ENCODE measurements at regions not wholly inside any gene's neighbourhood (a gene's known extent, or its start where the extent isn't known, plus 50 kb on each side); places are given as distances from the start of the nearest gene placed in this dataset.

DNA sequence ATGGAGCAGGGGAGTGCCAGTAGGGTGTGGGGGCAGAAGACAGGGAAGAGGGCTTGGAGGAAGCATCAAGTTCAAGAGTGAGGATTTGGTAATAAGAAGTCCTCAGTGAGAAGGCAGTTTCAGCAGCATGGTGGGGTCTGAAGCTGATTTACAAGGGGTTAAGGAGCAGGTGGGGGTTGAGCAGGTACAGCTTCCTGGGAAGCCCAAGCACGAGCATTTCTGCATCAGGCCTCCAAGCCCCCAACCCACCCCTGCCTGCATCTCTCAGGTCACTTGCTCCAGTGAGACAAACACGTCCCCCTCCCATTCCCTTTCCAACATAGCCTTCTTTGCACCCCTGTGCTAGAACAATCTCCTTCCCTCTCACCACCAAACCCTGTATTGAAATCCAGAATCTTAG, 574.7 kb downstream of the MATN1 start (continued):
- TF ChIP-seq SMAD1 (IDR thresholded peaks at IDR 0.05; ENCODE audit: low read depth, partially characterized antibody) (no peak), ESRRA (IDR thresholded peaks at IDR 0.05; ENCODE audit: low read length) (no peak), ZNF24 (IDR thresholded peaks at IDR 0.05) (no peak), NFYA (IDR thresholded peaks at IDR 0.05; ENCODE audit: borderline replicate concordance, low read depth, low read length) (no peak)

DNA sequence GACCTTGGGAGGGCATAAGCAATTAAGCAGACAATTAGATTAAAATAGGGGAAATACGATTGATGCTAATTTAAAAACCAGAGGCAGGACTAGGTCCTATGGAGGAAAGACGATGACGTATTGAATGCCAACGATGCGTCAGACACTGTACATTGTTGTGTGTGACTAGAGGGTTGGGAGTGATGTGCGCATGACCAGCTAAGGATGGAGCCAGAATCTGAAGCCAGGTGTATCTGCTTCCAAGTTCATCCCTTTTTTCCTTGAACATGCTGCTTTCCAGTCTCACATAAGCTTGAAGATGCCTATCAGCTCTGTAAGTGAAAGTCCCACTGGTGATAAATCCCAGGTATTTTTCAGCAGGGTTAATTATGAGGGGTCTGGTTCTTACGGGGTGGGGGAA, 576.2 kb downstream of the MATN1 start:
- no peaks in the 10 kb centered on the region for H4K20me1 ChIP-seq (ENCODE audit: control insufficient read depth, insufficient read depth)
- H3K4me2 ChIP-seq (ENCODE audit: control insufficient read depth, insufficient read depth) = no peak overlapping the region
- H2AFZ ChIP-seq (ENCODE audit: control insufficient read depth, low read depth, low read length) = no peak overlapping the region
- no peaks in the 10 kb centered on the region for H3K36me3 ChIP-seq (ENCODE audit: control insufficient read depth in 2 of 2, insufficient read depth in 2 of 2, low read length in 1 of 2)
- H3K79me2 ChIP-seq (ENCODE audit: control insufficient read depth, insufficient read depth, low read length) = no peaks in the 10 kb centered on the region
- POLR2A ChIA-PET = no interaction called here
- no peak overlapping the region for H3K9ac ChIP-seq (ENCODE audit: control insufficient read depth, insufficient read depth, low read length)
- no TSS peak for BruUV-seq (replicated peaks)
- no peak overlapping the region for H3K27ac ChIP-seq (ENCODE audit: control insufficient read depth, insufficient read depth)
- H3K27me3 ChIP-seq (replicated peaks in 1 of 2; ENCODE audit: control insufficient read depth in 2 of 2, insufficient read depth in 2 of 2, low read length in 1 of 2) = no peaks in the 10 kb centered on the region
- RAD21 ChIA-PET (ENCODE audit: unreplicated experiment) = no interaction called here
- DNase-seq (ENCODE audit: low read depth, low spot score) (no peak), ATAC-seq (no peak), FAIRE-seq (no peak)
- CTCF ChIA-PET = no interaction called here
- TF ChIP-seq, protein P1, sequence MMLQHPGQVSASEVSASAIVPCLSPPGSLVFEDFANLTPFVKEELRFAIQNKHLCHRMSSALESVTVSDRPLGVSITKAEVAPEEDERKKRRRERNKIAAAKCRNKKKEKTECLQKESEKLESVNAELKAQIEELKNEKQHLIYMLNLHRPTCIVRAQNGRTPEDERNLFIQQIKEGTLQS (IDR thresholded peaks at IDR 0.05; ENCODE audit: borderline replicate concordance, extremely low read depth, low read depth, low read length) = no peak
- TF ChIP-seq EP300 (IDR thresholded peaks at IDR 0.05; ENCODE audit: borderline replicate concordance in 1 of 2, control insufficient read depth in 1 of 2, low read depth in 2 of 2, low read length in 2 of 2) = no peak
- TF ChIP-seq IRF4 (IDR thresholded peaks at IDR 0.05; ENCODE audit: low read depth, low read length) = no peak
- TF ChIP-seq DPF2 (IDR thresholded peaks at IDR 0.05) = no peak
- TF ChIP-seq, protein P2, sequence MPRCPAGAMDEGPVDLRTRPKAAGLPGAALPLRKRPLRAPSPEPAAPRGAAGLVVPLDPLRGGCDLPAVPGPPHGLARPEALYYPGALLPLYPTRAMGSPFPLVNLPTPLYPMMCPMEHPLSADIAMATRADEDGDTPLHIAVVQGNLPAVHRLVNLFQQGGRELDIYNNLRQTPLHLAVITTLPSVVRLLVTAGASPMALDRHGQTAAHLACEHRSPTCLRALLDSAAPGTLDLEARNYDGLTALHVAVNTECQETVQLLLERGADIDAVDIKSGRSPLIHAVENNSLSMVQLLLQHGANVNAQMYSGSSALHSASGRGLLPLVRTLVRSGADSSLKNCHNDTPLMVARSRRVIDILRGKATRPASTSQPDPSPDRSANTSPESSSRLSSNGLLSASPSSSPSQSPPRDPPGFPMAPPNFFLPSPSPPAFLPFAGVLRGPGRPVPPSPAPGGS (IDR thresholded peaks at IDR 0.05; ENCODE audit: borderline replicate concordance, insufficient read depth, low read depth, low read length, poor library complexity, severe bottlenecking) = no peak
- H3K4me3 ChIP-seq = no peak overlapping the region
- in situ Hi-C loops (cut with MboI) = no loop called here
- H3K9me3 ChIP-seq (replicated peaks; ENCODE audit: control insufficient read depth, insufficient read depth, low read length) = no peaks in the 10 kb centered on the region; the same call in 2 of the 3 replicates
- SMC1A ChIA-PET (ENCODE audit: uncharacterized antibody, unreplicated experiment) = no interaction called here
- intact Hi-C loops (cut with micrococcal nuclease; ENCODE audit: unreplicated experiment) = no loop called here
- 49% methylated on average over 7 of the region's 7 CpGs for WGBS (ENCODE audit: insufficient coverage, insufficient replicate concordance, low lambda C conversion rate, missing lambda C conversion rate)
- no peaks in the 10 kb centered on the region for H3K4me1 ChIP-seq (ENCODE audit: control insufficient read depth, insufficient read depth, low read length)
